Effector memory CD8-positive, alpha-beta T cell (primary cell): ENCODE measurements at regions not wholly inside any gene's neighbourhood (a gene's known extent, or its start where the extent isn't known, plus 50 kb on each side); places are given as distances from the start of the nearest gene placed in this dataset.
A peak's percentile ranks its signal among the peaks of the same experiment; 100 is the strongest.
"Not testable (repeated sequence)": the region's sequence is repeated elsewhere in the genome, so short reads cannot be mapped to it uniquely, and the experiment has no call there.

Source experiments
- ATAC-seq: fragments of 150-1000 bp; cut with Tn5 transposase; replicated peaks from 2 replicates; pipeline ENCODE4 v1.10.0; 2021; ENCODE audit warnings: mild to moderate bottlenecking, moderate library complexity
- DNase-seq, 3 experiments: peaks; one replicate each; pipeline ENCODE4 v3.0.0; 2021
- H3K27ac Mint-ChIP-seq, 2 donors: one replicate each; pipeline ENCODE4 v1.8.0; 2022; ENCODE audit warnings: mild to moderate bottlenecking in 2 of 2, mixed read lengths in 2 of 2, moderate library complexity in 2 of 2
- H3K27me3 Mint-ChIP-seq, 2 donors: one replicate each; pipeline ENCODE4 v1.8.0; 2022; ENCODE audit warnings: mixed read lengths in 2 of 2
- H3K36me3 Mint-ChIP-seq: one replicate; pipeline ENCODE4 v1.8.0; 2022; ENCODE audit warnings: mild to moderate bottlenecking, moderate library complexity, mixed read lengths; ENCODE audit not compliant: insufficient read depth
- H3K4me1 Mint-ChIP-seq, 2 donors: one replicate each; pipeline ENCODE4 v1.8.0; 2022; ENCODE audit warnings: low read depth in 2 of 2, mixed read lengths in 2 of 2
- H3K4me3 Mint-ChIP-seq, 2 donors: one replicate each; pipeline ENCODE4 v1.8.0; 2022; ENCODE audit warnings: mild to moderate bottlenecking in 2 of 2, mixed read lengths in 2 of 2, moderate library complexity in 2 of 2
- H3K9me3 Mint-ChIP-seq, 2 donors: one replicate each; pipeline ENCODE4 v1.8.0; 2022; ENCODE audit warnings: mixed read lengths in 2 of 2

DNA sequence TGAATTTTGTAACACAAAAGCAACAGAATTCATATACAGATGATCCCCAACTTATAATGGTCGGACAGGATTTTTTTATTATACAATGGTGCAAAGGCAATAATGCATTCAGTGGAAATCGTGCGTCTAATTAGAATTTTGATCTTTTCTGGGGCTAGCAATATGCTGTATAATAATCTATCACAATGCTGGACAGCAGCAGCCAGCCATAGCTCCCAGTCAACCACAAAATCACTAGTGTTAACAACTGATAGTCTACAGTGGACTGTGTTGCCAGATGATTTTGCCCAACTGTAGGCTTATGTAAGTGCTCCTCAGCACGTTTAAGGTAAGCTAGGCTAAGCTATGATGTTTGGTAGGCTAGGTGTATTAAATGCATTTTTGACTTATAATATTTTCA, 399.0 kb upstream of the SLC39A10 start:
- Mint-ChIP-seq H3K27ac (no peak overlapping the region), H3K27me3 (peaks cover 7 to 9% of the 10 kb centered on the region in 2 donors), H3K9me3 (no peaks in the 10 kb centered on the region), H3K4me1 (no peaks in the 10 kb centered on the region), H3K36me3 (no peaks in the 10 kb centered on the region), H3K4me3 (no peak overlapping the region)
- DNase-seq (no peak), ATAC-seq (no peak)

DNA sequence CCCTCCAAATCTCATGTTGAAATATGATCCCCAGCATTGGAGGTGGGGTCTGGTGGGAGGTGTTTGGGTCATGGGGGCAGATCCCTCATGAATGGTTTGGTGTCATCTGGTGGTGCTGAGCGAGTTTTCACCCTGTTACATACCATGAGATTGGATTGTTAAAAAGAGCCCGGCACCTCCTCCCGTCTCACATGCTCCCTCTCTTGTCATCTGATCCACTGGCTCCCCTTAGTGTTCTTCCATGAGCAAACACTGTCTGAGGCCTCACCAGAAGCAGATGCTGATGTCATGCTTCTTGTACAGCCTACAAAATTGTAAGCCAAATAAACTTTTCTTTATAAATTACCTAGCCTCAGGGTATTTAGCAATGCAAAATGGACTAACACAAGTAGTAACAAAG, 405.0 kb upstream of the SLC39A10 start:
- no peak for ATAC-seq
- H3K36me3 Mint-ChIP-seq = no peaks in the 10 kb centered on the region
- no peak overlapping the region for H3K4me3 Mint-ChIP-seq
- H3K4me1 Mint-ChIP-seq = no peaks in the 10 kb centered on the region
- peaks cover 0 to 16% of the 10 kb centered on the region in 2 donors for H3K27me3 Mint-ChIP-seq
- no peak overlapping the region for H3K27ac Mint-ChIP-seq
- no peak for DNase-seq
- H3K9me3 Mint-ChIP-seq = no peaks in the 10 kb centered on the region

DNA sequence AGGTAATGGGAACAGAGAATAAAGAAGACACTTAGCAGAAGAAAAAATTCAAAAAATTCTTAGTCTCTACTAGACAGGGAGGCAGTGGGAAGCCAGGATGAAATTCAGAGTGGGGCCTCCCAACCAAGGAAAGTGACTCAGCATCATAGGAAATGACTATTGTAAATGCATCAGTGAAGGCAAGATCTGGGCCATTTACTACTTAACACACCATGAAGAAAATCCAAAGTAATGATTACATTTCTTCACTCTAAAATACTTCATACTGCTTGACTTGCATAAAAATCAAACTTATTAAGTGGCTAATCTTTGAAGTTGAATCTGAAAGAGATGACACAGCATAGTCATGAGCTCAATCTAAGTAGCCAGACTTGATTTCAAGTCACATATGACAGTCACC, 405.8 kb upstream of the SLC39A10 start:
- Mint-ChIP-seq H3K27me3 (peaks cover 0 to 16% of the 10 kb centered on the region in 2 donors), H3K36me3 (no peaks in the 10 kb centered on the region), H3K9me3 (no peaks in the 10 kb centered on the region), H3K27ac (no peak overlapping the region), H3K4me1 (no peaks in the 10 kb centered on the region), H3K4me3 (no peak overlapping the region)
- DNase-seq (no peak), ATAC-seq (no peak)

- Mint-ChIP-seq H3K27me3 (peaks cover 0 to 15% of the 10 kb centered on the region in 2 donors), H3K4me1 (no peaks in the 10 kb centered on the region), H3K9me3 (no peaks in the 10 kb centered on the region), H3K27ac (no peak overlapping the region), H3K36me3 (no peaks in the 10 kb centered on the region), H3K4me3 (no peak overlapping the region)
- DNase-seq = no peak
- no peak for ATAC-seq
These were observed 418.2 kb upstream of the SLC39A10 start for GRCh38 chr2:195238826-195239225.

DNA sequence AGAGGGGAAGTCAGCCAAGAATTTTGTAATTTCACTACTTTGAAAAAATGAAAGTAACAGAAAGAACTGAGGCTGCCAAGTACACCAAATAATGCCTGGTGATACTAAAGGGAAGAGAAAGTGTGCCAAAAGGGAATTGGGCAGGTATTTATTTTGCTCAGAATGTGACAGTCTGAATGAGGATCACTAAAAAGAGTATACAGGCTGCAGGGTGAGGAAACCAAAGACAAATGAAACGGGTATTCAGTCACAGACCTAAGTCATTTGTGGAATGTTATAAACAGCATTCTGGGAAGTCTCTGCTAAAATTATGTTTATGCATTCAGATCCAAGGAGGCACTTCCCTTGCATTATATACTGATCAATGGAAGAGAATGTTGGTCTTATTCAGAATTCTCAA, 418.6 kb upstream of the SLC39A10 start:
- no peak for ATAC-seq
- no peak overlapping the region for H3K27ac Mint-ChIP-seq
- no peak overlapping the region for H3K4me3 Mint-ChIP-seq
- peaks cover 0 to 15% of the 10 kb centered on the region in 2 donors for H3K27me3 Mint-ChIP-seq
- H3K9me3 Mint-ChIP-seq = no peaks in the 10 kb centered on the region
- H3K36me3 Mint-ChIP-seq = no peaks in the 10 kb centered on the region
- H3K4me1 Mint-ChIP-seq = no peaks in the 10 kb centered on the region
- no peak for DNase-seq

DNA sequence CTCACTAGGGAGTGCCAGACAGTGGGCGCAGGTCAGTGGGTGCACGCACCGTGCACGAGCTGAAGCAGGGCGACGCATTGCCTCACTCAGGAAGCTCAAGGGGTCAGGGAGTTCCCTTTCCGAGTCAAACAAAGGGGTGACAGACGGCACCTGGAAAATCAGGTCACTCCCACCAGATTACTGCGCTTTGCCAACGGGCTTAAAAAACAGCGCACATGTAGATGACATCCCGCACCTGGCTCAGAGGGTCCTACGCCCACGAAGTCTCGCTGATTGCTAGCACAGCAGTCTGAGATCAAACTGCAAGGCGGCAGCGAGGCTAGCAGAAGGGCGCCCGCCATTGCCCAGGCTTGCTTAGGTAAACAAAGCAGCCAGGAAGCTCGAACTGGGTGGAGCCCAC, 428.5 kb upstream of the SLC39A10 start:
- not testable (repeated sequence) for H3K27ac Mint-ChIP-seq, H3K36me3 Mint-ChIP-seq, H3K27me3 Mint-ChIP-seq, DNase-seq, H3K4me1 Mint-ChIP-seq, H3K4me3 Mint-ChIP-seq, ATAC-seq, H3K9me3 Mint-ChIP-seq

DNA sequence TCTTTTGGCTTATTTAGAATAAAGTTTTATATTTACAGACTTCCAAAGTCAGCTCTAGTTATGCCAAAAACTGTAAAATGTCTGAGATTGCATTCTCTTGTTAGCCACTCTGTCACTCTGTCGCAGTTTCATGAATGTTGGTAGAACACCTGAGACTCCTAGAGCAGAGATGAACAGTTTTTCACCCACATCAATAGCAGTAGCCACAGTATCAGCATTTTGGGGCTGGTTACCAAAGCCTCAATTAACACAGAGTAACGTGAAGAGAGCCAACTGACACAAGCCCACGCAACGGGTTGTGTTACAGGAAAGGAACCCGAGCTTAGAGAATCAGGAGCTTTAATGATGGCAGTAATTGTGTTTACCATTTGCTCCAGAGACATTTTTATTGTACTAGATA, 443.0 kb upstream of the SLC39A10 start:
- ATAC-seq = no peak

DNA sequence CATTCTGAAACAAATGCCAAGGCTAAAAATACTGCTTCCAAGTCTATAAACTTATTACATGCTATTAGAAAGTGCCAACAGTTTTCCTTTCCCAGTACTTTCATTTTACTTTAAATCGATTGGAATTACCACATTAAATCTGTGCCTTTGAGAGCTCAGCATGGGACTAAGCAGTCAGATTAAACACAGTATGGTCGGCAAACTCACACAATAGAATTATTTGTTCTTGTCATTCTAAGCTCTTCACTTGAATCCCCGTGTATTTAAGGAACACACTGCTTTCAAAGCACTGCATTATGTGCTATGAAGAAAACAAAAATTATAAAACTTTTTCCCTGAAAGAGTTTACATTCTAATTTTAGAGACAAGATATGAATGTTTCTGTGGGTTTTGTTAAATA, 444.4 kb upstream of the SLC39A10 start:
- Mint-ChIP-seq H3K27ac (no peak overlapping the region), H3K9me3 (no peaks in the 10 kb centered on the region), H3K27me3 (peaks cover 16 to 18% of the 10 kb centered on the region in 2 donors), H3K36me3 (no peaks in the 10 kb centered on the region), H3K4me3 (no peak overlapping the region), H3K4me1 (no peaks in the 10 kb centered on the region)
- no peak for ATAC-seq
- no peak for DNase-seq

More for the DNA sequence above, 443.0 kb upstream of the SLC39A10 start:
- H3K27ac Mint-ChIP-seq = no peak overlapping the region
- H3K9me3 Mint-ChIP-seq = no peaks in the 10 kb centered on the region
- no peak for DNase-seq
- H3K27me3 Mint-ChIP-seq = peaks cover 16 to 18% of the 10 kb centered on the region in 2 donors
- H3K36me3 Mint-ChIP-seq = no peaks in the 10 kb centered on the region
- no peak overlapping the region for H3K4me3 Mint-ChIP-seq
- H3K4me1 Mint-ChIP-seq = no peaks in the 10 kb centered on the region

DNA sequence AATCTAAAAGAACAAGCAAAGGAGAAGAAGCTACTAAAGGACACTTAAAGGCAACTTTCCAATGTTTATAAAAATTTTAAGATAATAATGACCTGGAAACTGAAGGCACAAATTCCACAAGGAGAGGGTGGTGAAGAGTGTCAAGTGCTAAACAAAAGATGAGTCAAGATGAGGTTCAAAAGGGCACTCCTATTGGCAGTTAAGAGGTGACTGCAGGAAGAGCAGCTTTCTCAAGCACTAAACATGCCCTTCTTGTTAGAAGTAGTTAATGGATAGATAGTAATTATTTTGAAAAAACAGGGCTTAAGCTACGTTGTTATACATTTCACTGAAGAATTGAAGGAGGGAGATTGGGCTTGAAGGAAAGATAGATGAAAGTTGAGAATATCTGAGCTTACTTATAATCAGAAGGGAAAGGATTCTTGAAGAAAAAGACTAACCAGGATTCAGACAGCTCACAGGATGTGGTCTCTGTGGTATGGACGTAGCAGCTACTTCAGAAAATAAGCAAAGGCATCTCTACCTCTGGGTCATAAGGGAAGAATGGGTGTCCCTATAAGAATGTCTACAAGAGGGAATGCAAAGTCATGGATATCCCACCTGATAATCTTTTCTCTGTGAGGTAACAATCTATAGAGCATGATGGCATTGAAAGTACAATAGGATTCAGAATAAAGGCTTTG, 454.7 kb upstream of the SLC39A10 start:
- H3K27me3 Mint-ChIP-seq = no peaks in the 10 kb centered on the region
- no peaks in the 10 kb centered on the region for H3K9me3 Mint-ChIP-seq
- no peaks in the 10 kb centered on the region for H3K36me3 Mint-ChIP-seq
- no peak for DNase-seq
- H3K4me1 Mint-ChIP-seq = peaks cover 4 to 15% of the 10 kb centered on the region in 2 donors
- H3K27ac Mint-ChIP-seq = no peak overlapping the region
- H3K4me3 Mint-ChIP-seq = no peak overlapping the region
- peak; percentile 64 for ATAC-seq

GRCh38 chr2:195199864-195200263, 457.2 kb upstream of the SLC39A10 start:
- H3K27ac Mint-ChIP-seq = no peak overlapping the region
- H3K4me1 Mint-ChIP-seq = peaks cover 4 to 15% of the 10 kb centered on the region in 2 donors
- no peaks in the 10 kb centered on the region for H3K36me3 Mint-ChIP-seq
- DNase-seq (no peak), ATAC-seq (no peak)
- no peak overlapping the region for H3K4me3 Mint-ChIP-seq
- no peaks in the 10 kb centered on the region for H3K27me3 Mint-ChIP-seq
- H3K9me3 Mint-ChIP-seq = no peaks in the 10 kb centered on the region

GRCh38 chr2:195181059-195181705, 475.8 kb upstream of the SLC39A10 start:
- Mint-ChIP-seq H3K27me3 (peaks cover 8 to 13% of the 10 kb centered on the region in 2 donors), H3K9me3 (no peaks in the 10 kb centered on the region), H3K27ac (no peak overlapping the region), H3K4me1 (no peaks in the 10 kb centered on the region), H3K4me3 (no peak overlapping the region), H3K36me3 (no peaks in the 10 kb centered on the region)
- ATAC-seq (no peak), DNase-seq (no peak)

GRCh38 chr2:195168369-195168768, 488.7 kb upstream of the SLC39A10 start:
- Mint-ChIP-seq H3K36me3 (no peaks in the 10 kb centered on the region), H3K27ac (no peak overlapping the region)
- no peak for ATAC-seq

GRCh38 chr2:195164930-195165329, 492.1 kb upstream of the SLC39A10 start:
- H3K4me3 Mint-ChIP-seq = no peak overlapping the region
- H3K27ac Mint-ChIP-seq = no peak overlapping the region
- no peaks in the 10 kb centered on the region for H3K9me3 Mint-ChIP-seq
- no peak for ATAC-seq
- H3K27me3 Mint-ChIP-seq = peaks cover 0 to 6% of the 10 kb centered on the region in 2 donors
- no peak for DNase-seq
- H3K4me1 Mint-ChIP-seq = no peaks in the 10 kb centered on the region
- H3K36me3 Mint-ChIP-seq = no peaks in the 10 kb centered on the region

More at GRCh38 chr2:195168369-195168768, 488.7 kb upstream of the SLC39A10 start:
- Mint-ChIP-seq H3K4me1 (no peaks in the 10 kb centered on the region), H3K27me3 (peaks cover 0 to 4% of the 10 kb centered on the region in 2 donors), H3K9me3 (no peaks in the 10 kb centered on the region), H3K4me3 (no peak overlapping the region)
- DNase-seq = no peak

DNA sequence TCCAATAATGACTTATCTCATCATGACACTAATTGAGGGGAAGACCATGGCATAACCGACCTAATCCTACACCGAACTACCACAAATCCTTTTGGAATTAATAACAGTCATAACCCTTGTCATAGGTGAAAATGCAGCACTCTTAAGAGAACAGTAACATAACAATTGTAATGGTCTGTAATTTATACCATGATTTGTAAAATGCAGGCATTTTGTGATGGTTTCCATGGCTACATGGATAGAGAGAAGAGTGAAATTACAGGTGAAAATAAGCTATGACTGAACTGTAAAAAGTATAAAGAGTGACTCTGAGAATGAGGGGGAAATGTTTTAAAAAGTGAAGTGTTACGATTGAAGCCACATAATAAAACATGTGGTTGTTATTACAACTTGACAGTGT, 494.1 kb upstream of the SLC39A10 start:
- DNase-seq = no peak
- no peak overlapping the region for H3K27ac Mint-ChIP-seq
- no peaks in the 10 kb centered on the region for H3K9me3 Mint-ChIP-seq
- ATAC-seq = no peak
- no peaks in the 10 kb centered on the region for H3K4me1 Mint-ChIP-seq
- H3K4me3 Mint-ChIP-seq = no peak overlapping the region
- H3K27me3 Mint-ChIP-seq = peaks cover 0 to 6% of the 10 kb centered on the region in 2 donors
- no peaks in the 10 kb centered on the region for H3K36me3 Mint-ChIP-seq
